NT2/D1 (cell line): ENCODE measurements at regions not wholly inside any gene's neighbourhood (a gene's known extent, or its start where the extent isn't known, plus 50 kb on each side); places are given as distances from the start of the nearest gene placed in this dataset.

Experiments
- YY1 ChIP-seq: IDR thresholded peaks from 2 replicates; pipeline ENCODE4 v1.6.1; 2011; ENCODE audit not compliant: insufficient read length, insufficient read depth
- ZNF274 ChIP-seq: IDR thresholded peaks from 2 replicates; pipeline ENCODE4 v1.6.1; 2011; ENCODE audit warnings: mild to moderate bottlenecking, low read depth, low read length

GRCh38 chr6:9539231-9539755 is 875.6 kb downstream of the TFAP2A start:
- TF ChIP-seq YY1 (no peak), ZNF274 (no peak)
